ENCODE measurements at regions not wholly inside any gene's neighbourhood (a gene's known extent, or its start where the extent isn't known, plus 50 kb on each side); places are given as distances from the start of the nearest gene placed in this dataset.

- TF ChIP-seq CTCF (IDR thresholded peaks at IDR 0.05): no peak
- TF ChIP-seq POLR2A (IDR thresholded peaks at IDR 0.05): no peak
- no peak for TF ChIP-seq POLR2AphosphoS5 (IDR thresholded peaks at IDR 0.05)
Observed at GRCh38 chr4:184273166-184274147, 55.8 kb upstream of the ENPP6 start.
